ENCODE measurements at regions not wholly inside any gene's neighbourhood (a gene's known extent, or its start where the extent isn't known, plus 50 kb on each side); places are given as distances from the start of the nearest gene placed in this dataset.
"Not testable (repeated sequence)": the region's sequence is repeated elsewhere in the genome, so short reads cannot be mapped to it uniquely, and the experiment has no call there.

GRCh38 chr12:131444220-131445164 is 266.4 kb upstream of the SFSWAP start:
- H3K27ac ChIP-seq = no peak overlapping the region
- no peak for TF ChIP-seq CTCF (conservative IDR thresholded peaks at IDR 0.05)

GRCh38 chr12:131445184-131445774 is 265.6 kb upstream of the SFSWAP start:
- TF ChIP-seq CTCF (conservative IDR thresholded peaks at IDR 0.05) = no peak
- H3K27ac ChIP-seq = no peak overlapping the region

GRCh38 chr12:131445795-131446194 is 265.1 kb upstream of the SFSWAP start:
- TF ChIP-seq CTCF (conservative IDR thresholded peaks at IDR 0.05) = no peak
- no peak overlapping the region for H3K27ac ChIP-seq

GRCh38 chr12:131447636-131448035 is 263.3 kb upstream of the SFSWAP start:
- not testable (repeated sequence) for H3K27ac ChIP-seq

GRCh38 chr12:131448254-131448795 is 262.6 kb upstream of the SFSWAP start:
- no peak overlapping the region for H3K27ac ChIP-seq
- TF ChIP-seq CTCF (conservative IDR thresholded peaks at IDR 0.05) = no peak

GRCh38 chr12:131449027-131449426 is 261.9 kb upstream of the SFSWAP start:
- no peak for TF ChIP-seq CTCF (conservative IDR thresholded peaks at IDR 0.05)
- no peak overlapping the region for H3K27ac ChIP-seq

GRCh38 chr12:131452444-131452860 is 258.4 kb upstream of the SFSWAP start:
- peak; percentile 77 for TF ChIP-seq CTCF (conservative IDR thresholded peaks at IDR 0.05)
- no peak overlapping the region for H3K27ac ChIP-seq

Data from VCaP (cell line).